Activated CD4-positive, CD25-positive, alpha-beta regulatory T cell treated with anti-CD3 and anti-CD28 coated beads, Interleukin-2, amount 50 U/mL, for 24 hours (primary cell): ENCODE measurements at regions not wholly inside any gene's neighbourhood (a gene's known extent, or its start where the extent isn't known, plus 50 kb on each side); places are given as distances from the start of the nearest gene placed in this dataset.
"Not testable (repeated sequence)": the region's sequence is repeated elsewhere in the genome, so short reads cannot be mapped to it uniquely, and the experiment has no call there.

Source experiments
- ATAC-seq, 2 donors: fragments of 150-1000 bp; cut with Tn5 transposase; one replicate each; pipeline ENCODE4 v1.10.0; 2021; ENCODE audit warnings: mild to moderate bottlenecking in 1 of 2, moderate library complexity in 1 of 2

DNA sequence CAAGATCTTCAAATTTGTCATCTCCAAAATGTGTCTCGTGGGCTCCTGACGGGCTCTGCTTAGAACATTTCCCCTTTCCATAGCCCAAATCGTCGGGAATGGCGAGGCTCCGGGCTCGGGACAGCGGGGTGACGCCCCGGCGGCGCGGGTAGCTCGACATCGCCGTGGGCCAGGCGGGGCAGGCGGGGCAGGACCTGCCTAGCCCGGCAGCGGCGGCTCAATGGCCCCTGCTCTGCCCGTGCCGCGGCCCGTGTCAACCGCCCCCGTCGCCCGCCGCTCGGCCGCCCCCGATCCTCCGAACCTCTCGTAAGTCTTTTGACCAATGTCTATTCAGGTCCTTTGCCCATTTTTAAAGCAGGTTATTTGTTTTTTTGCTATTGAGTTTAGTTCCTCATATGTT is 111.2 kb downstream of the PMAIP1 start:
- no peak for ATAC-seq

DNA sequence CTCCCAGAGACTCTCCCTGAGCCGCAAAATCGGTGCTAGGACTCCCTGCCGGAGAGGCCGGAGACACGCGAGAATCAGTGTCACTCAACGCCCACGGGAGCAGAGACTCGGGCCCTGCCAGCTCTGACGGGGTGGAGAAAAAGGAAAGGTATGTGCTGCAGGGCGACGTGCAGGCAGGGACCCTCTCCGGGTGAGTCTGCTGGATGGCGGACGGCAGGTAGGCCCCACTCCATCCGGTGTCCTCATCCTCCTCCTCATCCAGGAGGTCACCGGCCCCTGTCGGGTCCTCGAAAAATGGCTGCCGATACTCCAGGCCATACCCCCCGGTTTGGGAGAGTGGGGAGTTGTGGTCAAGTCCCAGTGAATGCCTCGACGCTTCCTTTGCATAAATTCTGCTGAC is 110.7 kb downstream of the PMAIP1 start:
- no peak for ATAC-seq

DNA sequence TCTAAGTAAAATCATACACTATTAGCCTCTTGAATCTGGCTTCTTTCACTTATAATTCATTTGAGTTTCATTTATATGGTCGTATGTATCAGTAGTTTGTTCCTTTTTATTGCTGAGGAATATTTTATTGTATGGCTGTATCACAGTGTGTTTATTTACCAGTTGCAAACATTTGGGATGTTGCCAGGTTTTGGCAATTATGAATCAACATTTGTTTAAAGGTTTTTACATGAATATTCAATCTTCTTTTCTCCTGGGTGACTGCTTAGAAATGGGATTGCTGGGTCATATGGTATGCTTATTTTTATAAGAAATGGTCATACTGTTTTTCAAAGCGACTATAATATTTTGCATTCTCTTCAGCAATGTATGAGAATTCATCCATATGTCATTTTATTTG is 107.9 kb downstream of the PMAIP1 start:
- ATAC-seq = no peak

DNA sequence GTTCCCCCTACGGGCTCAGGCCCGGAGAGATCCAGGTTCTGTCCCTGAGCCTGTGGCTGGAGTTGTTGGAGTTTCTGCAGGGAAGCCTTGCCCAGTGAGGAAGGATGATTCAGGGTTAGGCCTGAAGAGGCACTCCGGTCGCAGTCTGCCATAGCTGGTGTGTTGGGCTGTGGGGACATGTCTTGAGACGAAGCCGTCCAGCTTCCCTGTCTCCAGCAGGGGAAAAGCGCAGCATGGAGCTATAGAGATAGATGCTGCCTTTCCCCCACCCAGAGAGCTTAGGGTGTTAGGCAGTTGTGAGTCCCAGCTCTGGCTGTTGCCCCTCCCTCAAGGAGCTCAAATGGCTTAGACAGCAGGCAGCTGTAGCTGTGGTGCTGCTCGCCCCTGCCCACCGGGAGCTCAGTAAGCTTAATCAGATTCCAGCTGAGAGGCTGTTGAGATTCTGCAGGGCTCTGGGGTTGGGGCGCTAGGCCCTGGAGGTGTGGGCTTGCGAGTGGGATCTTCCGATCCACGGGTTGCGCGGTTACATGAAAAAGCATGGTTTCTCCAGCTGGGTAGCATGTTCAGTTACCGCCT is 103.9 kb downstream of the PMAIP1 start:
- no peak for ATAC-seq

GRCh38 chr18:59996370-59996966 is 96.7 kb downstream of the PMAIP1 start:
- ATAC-seq = no peak

DNA sequence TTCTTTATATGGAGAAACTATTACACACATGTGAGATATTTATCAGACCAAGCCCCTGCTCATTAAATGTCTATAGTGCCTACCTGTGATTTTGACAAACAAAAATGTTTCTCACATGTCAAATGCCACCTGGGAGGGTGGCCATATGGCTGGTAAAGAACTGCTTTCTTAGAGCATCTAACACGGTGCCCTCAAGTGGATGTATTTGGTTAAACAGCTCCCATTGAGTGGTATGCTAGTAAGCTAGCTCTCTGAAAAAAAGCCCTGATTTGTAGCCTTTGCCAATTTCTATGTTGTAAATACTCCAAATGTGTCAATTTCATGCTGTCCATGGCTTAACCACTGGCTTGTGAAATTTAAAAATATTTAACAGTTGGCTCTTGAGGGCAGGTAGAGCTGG is 94.6 kb downstream of the PMAIP1 start:
- no peak for ATAC-seq

DNA sequence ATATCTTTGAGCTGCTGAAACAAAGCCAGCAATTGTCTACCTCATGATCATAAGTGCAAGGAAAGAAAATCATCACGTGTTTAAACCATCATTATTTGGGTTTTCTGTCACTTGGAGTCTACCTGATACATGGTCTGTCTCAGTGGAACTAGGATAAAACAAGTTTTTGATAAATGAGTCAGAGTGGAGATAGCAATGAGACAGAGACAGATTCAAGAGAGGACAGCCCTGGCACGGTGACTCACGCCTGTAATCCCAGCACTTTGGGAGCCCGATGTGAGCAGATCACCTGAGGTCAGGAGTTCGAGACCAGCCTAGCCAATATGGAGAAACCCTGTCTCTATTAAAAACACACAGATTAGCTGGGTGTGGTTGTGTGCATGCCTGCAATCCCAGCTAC is 93.8 kb downstream of the PMAIP1 start:
- no peak for ATAC-seq

DNA sequence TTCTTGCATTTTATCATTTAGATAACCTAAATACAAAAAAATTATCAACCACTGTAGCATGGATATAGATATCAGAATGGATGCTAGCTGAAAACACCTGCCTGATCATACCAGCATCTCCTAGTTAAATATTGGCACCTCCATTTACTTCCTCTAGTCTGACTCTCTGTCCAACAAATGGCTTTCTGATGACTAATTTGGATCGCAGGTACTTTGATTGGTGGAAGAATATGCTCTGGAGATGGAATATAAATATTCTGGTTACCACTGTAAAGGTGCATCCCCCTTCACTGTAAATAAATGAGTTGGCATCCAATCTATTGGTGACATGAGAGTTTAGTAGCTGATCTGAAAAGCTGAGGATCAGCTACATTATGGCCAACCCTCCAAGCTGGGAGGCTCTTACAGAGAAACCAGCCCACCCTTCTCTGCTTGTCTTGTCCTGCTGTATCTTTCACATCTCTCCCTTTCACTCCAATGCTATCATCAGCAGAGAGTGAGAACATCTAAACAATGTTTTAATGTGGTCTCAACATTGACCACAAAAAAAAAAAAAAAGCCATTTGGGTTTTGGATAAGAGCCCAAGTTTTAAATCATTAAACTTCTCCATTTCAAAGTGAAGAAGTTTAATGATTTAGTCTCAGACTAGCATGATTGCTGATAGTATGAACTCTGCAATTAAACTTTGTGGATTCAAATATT is 90.5 kb downstream of the PMAIP1 start:
- ATAC-seq = no peak

DNA sequence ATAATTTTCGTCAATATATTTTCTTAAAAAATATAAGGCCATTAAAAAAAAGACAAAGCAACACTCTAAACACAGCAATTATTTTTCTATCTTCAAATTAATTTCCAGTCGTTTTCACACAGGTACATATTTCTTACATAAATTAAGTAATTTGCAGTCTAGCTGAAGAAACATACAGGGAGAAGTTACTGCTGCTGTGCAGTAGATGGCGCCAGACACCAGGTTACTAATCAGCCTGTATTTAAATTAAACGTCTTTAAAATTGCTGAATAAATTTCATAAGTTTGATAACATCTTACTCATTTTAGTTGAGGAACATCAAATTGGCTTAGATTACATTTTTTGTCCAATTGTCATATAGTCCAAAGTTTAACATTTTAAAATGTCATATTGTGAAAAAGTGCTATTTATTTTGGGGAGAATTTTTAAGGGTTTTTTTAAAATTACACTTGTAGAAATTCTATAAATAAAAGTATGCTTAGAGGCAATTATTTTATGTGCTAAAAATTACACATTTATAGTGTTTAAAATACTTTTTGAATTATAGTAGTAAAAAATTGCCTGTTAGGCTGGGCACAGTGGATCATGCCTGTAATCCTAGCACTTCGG is 88.4 kb downstream of the PMAIP1 start:
- peak in 1 of 2 donors; percentile 59 for ATAC-seq

GRCh38 chr18:59987102-59987501 is 87.3 kb downstream of the PMAIP1 start:
- no peak for ATAC-seq

- no peak for ATAC-seq
Observed at GRCh38 chr18:59986139-59986538, 86.3 kb downstream of the PMAIP1 start.

- no peak for ATAC-seq
Observed at GRCh38 chr18:59985289-59985688, 85.5 kb downstream of the PMAIP1 start.

- no peak for ATAC-seq
Observed at GRCh38 chr18:59983506-59983905, 83.7 kb downstream of the PMAIP1 start.

GRCh38 chr18:59980188-59980637 is 80.4 kb downstream of the PMAIP1 start:
- ATAC-seq = no peak

- ATAC-seq = no peak
Observed at GRCh38 chr18:59971871-59972428, 72.2 kb downstream of the PMAIP1 start.

DNA sequence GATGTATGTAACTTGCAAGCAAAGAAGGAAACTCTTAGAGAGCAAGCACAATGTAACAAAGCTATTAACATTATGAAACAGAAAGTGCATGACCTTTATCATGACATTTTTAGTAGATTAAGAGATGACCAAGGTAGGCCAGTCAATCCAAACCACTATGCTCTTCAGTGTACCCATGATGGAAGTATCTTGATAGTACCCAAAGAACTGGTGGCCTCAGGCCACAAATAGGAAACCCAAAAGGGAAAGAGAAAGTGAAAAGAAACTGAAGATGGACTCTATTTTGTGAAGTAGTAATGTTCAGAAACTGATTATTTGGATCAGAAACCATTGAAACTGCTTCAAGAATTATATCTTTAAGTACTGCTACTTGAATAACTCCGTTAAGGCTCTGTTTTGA is 71.3 kb downstream of the PMAIP1 start:
- peak; percentile 77 to 86 for ATAC-seq

DNA sequence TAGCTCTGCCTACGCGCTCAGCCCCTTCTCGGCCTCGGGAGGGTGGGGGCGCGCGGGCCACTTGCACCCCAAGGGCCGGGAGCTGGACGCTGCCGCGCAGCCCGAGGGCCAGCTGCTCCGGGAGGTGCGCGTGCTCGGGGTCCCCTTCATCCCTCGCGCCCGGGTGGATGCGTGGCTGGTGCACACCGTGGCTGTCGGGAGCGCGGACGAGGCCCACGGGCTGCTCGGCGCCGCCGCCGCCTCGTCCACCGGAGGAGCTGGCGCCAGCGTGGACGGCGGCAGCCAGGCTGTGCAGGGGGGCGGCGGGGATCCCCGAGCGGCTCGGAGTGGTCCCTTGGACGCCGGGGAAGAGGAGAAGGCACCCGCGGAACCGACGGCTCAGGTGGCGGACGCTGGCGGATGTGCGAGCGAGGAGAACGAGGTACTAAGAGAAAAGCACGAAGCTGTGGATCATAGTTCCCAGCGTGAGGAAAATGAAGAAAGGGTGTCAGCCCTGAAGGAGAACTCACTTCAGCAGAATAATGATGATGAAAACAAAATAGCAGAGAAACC is 69.8 kb downstream of the PMAIP1 start:
- ATAC-seq = not testable (repeated sequence)

GRCh38 chr18:59968583-59968982 is 68.8 kb downstream of the PMAIP1 start:
- no peak for ATAC-seq

DNA sequence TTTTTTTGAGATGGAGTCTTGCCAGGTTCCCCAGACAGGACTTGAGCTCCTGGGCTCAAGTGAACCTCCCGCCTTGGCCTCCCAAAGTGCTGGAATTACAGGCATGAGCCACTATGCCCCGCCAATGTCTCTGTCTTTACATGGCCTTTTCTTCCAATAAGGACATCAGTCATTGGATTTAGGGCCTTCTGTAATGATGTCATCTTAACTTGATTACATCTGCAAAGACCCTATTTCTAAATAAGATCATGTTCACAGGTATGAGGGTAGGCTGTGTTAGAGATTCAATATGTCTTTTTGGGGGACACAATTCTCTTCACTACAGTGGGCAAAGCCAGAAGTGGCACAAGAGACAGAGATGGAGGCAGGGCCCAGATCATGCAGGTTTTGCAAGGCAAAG is 68.1 kb downstream of the PMAIP1 start:
- ATAC-seq = no peak

DNA sequence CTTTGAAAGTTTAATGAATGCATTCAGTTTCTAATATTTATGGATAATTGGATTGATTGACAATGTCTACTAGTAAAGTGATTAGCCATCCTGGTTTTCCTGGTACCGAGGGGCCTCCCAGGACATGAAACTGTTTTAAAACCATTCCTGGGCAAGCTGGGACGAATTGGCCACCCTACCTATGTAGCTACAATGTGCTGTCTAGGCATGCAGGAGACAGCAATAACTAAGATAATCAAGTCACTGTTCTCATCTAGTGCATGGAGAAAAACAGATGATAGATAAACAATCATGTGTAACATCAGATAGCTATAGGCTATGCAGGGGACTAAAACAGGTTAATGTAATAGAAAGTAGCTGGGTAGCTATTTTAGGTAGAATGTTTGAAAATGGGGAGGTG is 67.1 kb downstream of the PMAIP1 start:
- no peak for ATAC-seq

GRCh38 chr18:59963229-59963628 is 63.4 kb downstream of the PMAIP1 start:
- no peak for ATAC-seq

DNA sequence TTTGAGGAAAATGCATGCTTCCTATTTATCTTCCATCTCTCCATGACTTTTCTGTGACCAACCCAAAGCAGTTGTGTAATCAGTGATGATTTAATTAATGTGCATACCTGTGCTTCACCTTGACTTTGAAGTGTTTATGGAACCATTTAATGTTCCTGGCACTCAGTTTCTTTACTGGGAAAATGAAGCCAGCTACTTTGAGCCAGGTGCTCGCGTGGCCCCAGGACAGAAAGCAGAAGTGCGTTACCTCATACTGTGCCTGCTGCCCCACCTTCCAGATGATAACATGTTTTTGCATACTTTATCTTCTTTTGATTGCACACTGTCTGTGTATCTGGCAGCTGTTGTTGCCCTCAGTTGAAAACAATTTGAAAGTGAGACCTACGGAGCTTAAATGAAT is 61.3 kb downstream of the PMAIP1 start:
- ATAC-seq = no peak

DNA sequence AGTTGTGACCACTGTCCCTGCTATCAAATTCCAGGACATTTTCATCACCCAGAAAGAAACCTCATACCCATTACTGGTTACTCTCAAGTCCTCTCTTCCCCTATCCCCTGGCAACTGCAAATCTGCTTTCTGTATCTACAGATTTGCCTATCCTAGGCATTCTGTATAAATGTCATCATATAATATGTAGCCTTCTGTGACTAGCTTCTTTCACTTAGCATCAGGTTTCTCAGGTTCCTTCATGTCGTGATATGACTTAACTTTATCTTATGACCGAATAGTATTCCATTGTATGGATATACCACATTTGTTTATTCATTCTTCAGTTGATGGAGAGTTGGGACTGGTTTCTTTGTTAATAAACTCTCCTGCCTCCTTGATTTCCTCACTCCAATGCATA is 60.5 kb downstream of the PMAIP1 start:
- no peak for ATAC-seq
